ENCODE measurements at regions not wholly inside any gene's neighbourhood (a gene's known extent, or its start where the extent isn't known, plus 50 kb on each side); places are given as distances from the start of the nearest gene placed in this dataset.

DNA sequence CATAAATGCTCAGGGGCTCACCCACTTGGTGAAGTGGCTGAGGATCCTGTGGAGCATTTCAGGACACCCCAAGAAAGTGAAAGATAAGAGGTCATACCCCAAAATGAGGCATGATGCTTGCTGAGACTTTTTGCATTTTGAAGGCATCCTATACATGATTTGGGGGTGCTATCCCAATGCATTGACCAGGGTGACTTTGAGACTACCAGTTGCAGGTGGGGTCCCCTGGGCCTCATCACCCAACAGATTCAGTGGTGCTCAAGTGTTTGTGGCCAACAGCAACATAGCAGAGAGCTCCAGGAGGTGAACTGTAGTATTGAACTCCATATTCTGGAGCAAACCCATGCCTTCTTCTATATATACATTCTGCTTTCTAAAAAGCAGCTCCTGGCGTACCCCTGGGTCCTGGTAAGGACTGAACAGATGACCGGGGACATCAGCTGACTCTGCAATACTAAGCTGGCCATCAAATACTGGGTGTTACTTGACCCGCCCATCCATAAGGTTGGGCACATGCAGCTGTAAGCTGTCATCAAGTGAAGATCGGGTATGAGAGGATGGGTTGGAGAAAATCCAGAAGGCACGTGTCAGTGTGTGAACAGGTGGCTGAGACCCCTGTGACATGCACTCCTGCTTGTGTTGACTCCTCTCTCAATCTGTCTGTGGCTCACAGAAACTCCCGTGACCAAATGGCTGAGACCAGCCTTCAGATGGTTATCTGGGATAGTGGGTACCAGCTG lies 143.3 kb downstream of the KLF13 start:
- ChIA-PET RAD21 (ENCODE audit: unreplicated experiment) (interaction anchor here (0.6 to 6.6 kb wide), 4 partner anchors 11 to 567 kb away, joined by 3 to 83 read pairs (median 6); no protein-coding TSS in a partner anchor), SMC1A (ENCODE audit: uncharacterized antibody, unreplicated experiment) (interaction anchor here (1.0 to 1.9 kb wide), 3 partner anchors 15 to 30 kb away, joined by 3 to 6 read pairs (median 4); no protein-coding TSS in a partner anchor), CTCF (interaction anchor here (10.7 kb wide), 1 partner anchor 19 kb away, joined by 122 read pairs; no protein-coding TSS in a partner anchor), POLR2A (interaction anchor here (1.4 kb wide), 1 partner anchor 11 kb away, joined by 4 read pairs; no protein-coding TSS in a partner anchor)
- TF ChIP-seq ZNF592 (IDR thresholded peaks at IDR 0.05) (no peak), POU2F2 (IDR thresholded peaks at IDR 0.05; ENCODE audit: borderline replicate concordance, low read depth, low read length) (no peak), CREB1 (IDR thresholded peaks at IDR 0.05; ENCODE audit: low read depth) (no peak), BCL11A (IDR thresholded peaks at IDR 0.05; ENCODE audit: low read depth, low read length) (no peak), BRCA1 (IDR thresholded peaks at IDR 0.05; ENCODE audit: low read depth, low read length) (no peak), RB1 (IDR thresholded peaks at IDR 0.05; ENCODE audit: borderline replicate concordance) (no peak), SMAD1 (IDR thresholded peaks at IDR 0.05; ENCODE audit: low read depth, partially characterized antibody) (no peak), BHLHE40 (IDR thresholded peaks at IDR 0.05; ENCODE audit: borderline replicate concordance in 1 of 2, low read depth in 2 of 2, low read length in 1 of 2) (no peak)
- in situ Hi-C loops (cut with MboI) (no loop called here), intact Hi-C loops (cut with micrococcal nuclease; ENCODE audit: unreplicated experiment) (loop anchor here (5.0 kb wide), 1 partner anchor 33 kb away; no protein-coding TSS in a partner anchor)
- H3K36me3 ChIP-seq (ENCODE audit: control insufficient read depth in 2 of 2, insufficient read depth in 2 of 2, low read length in 1 of 2): no peaks in the 10 kb centered on the region
- DNase-seq (ENCODE audit: low read depth, low spot score) (no peak), FAIRE-seq (no peak), ATAC-seq (no peak)
- H3K79me2 ChIP-seq (ENCODE audit: control insufficient read depth, insufficient read depth, low read length): no peaks in the 10 kb centered on the region
- WGBS (ENCODE audit: insufficient coverage, insufficient replicate concordance, low lambda C conversion rate, missing lambda C conversion rate): 39% methylated on average over 6 of the region's 6 CpGs
- no peak overlapping the region for H3K27ac ChIP-seq (ENCODE audit: control insufficient read depth, insufficient read depth)
- H3K4me2 ChIP-seq (ENCODE audit: control insufficient read depth, insufficient read depth): no peak overlapping the region
- no TSS peak for BruUV-seq (replicated peaks)
- no peak overlapping the region for H3K4me3 ChIP-seq
- peaks cover 37% of the 10 kb centered on the region for H3K4me1 ChIP-seq (ENCODE audit: control insufficient read depth, insufficient read depth, low read length)
- no peaks in the 10 kb centered on the region for H4K20me1 ChIP-seq (ENCODE audit: control insufficient read depth, insufficient read depth)
- no peaks in the 10 kb centered on the region for H3K9me3 ChIP-seq (replicated peaks; ENCODE audit: control insufficient read depth, insufficient read depth, low read length)
- no peak overlapping the region for H3K9ac ChIP-seq (ENCODE audit: control insufficient read depth, insufficient read depth, low read length)
- H3K27me3 ChIP-seq (replicated peaks in 1 of 2; ENCODE audit: control insufficient read depth in 2 of 2, insufficient read depth in 2 of 2, low read length in 1 of 2): no peaks in the 10 kb centered on the region
- no peak overlapping the region for H2AFZ ChIP-seq (ENCODE audit: control insufficient read depth, low read depth, low read length)

Measured in GM12878 (cell line).